ENCODE measurements at regions not wholly inside any gene's neighbourhood (a gene's known extent, or its start where the extent isn't known, plus 50 kb on each side); places are given as distances from the start of the nearest gene placed in this dataset.
A peak's percentile ranks its signal among the peaks of the same experiment; 100 is the strongest.

DNA sequence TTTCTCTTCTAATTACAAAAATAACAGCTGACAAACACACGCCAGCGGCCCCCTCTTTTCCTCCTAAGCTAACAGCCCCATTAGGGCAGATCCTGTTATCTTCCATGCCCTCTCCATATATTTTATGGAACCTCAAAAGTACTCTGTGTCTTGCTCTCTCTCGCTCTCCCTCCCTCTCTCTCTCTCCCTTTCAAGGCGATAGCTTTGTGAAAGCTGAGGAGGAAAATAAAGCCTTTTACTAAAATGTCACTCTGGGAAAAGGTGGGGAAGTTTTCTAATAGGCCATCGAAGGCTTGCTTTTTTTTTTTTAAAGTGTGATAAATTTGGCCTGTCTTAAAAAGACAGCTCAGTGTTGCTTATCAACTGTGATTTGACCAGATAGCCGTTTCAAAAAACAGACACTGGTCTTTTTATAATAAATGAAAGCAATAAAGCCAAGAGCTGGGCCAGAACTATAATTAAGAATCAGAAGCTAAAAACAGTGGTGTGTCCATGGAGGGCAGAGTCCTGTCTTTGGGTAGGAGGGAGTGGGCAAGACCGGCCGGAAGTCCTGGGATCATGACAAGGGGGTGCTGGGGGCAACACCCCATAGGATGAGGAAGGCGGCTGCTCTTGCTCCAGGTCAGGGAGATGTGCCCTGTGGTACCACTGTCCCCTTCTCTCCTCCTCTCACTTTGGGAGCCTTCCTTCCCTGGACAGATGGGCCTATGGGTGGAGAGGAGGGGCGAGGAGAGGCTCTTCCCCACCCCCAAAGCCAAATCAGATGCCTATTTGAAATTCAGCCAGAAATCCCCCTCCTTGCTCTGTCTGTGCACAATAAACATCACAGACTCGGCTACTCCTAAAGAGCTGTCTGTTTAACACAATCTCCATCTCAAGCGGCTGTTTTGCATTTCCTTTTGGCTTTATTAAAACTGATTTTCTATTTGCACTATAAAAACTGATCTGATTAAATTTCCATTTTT lies 267.2 kb downstream of the BUD13 start:
- no peak for DNase-seq (ENCODE audit: low spot score)

DNA sequence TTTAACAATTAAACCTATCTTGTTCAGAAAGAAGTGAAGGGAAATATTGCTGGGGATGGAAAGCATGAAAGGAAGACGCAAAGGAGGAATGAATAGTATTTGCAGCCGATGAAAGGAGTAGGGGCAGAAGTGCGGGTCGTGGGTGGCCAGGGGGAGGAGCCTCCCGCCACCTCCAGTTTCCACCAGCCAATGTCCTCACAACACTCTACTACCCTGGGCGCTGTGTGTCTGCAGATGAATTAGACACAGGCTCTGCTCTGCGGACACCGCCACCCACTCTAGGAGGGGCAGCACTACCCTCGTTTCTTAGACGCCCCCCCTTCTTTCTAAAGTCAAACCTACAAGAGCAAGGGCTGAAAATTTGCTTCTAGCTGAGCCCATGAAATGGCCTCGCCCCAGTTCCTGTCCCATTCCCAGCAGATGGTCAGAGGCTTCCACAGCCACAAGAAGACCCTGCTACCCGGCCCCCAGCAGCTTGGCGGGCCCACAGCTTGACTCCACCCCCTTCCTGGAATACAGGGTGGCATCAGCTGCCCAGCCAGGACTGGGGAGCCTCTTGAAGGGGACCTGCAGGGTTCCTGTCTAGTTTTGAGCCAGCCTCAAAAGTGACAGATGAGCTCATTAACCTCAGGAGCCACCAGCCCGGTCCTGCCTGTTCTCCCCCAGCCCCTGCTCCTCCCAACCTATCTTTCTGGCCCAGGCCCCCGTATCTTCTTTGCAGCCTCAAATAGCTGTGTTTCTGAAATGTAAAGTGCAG lies 268.1 kb downstream of the BUD13 start:
- DNase-seq (ENCODE audit: low spot score): no peak

DNA sequence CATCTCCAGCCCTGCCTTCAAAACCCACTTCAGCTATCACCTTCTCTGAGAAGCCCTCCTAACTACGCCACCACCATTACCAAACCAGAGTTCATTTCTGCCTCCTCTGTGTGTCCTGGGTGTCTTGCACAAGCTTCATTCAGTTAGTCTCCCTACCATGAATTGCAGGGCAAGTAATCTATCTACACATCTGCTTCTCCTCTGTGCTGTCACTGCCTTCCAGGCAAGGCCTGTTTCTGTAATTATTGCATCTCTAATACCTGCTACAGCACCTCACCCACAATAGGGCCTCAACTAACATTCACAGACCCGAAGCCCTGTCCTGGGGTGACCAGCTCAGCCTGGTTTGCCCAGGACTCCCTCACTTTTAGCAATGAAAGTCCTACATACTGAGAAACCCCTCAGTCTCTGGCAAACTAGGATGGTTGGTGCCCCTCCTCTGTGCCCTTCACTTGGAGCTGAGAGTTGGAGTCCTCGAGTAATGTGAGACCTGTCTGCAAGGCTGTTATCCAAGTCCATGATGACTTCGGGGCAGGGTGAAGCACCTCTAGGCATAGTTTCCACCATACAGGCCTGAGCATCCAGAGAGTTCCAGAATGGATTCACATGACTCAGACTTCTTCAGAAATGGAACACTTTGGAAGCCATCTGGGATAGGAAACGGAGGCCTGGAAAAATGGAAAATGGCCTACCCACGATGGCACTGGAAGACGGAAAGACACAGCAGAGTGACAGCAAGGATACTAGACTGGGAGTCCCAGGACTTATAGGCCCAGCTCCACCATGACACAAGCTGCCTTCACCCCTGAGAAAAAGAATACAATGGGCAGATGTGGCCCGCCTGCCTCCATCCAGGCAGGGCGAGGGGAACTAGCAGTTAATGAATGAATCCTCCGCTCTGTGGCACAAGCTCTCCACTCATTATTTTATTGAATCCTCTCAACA lies 269.3 kb downstream of the BUD13 start:
- no peak for DNase-seq (ENCODE audit: low spot score)

DNA sequence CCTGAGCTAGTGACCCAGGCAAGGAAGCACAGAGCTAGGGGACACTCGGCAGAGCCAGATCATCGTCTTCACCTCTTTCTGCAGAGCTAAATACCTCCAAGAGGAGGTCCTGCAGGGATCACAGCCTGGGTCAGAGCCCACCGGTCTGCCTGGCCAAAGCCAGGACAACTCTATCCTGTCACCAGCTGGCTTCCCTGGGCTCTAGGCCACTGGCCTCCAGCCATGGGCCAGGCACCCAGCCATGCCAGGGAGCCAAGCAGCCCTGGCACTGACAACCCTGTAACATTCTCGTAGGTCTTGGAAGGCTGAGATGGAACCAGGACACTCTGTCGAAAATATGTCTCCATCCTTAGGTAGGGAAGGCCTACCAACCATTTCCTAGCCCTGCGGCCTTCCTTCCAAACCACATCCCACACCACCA lies 270.1 kb downstream of the BUD13 start:
- no peak for DNase-seq (ENCODE audit: low spot score)

DNA sequence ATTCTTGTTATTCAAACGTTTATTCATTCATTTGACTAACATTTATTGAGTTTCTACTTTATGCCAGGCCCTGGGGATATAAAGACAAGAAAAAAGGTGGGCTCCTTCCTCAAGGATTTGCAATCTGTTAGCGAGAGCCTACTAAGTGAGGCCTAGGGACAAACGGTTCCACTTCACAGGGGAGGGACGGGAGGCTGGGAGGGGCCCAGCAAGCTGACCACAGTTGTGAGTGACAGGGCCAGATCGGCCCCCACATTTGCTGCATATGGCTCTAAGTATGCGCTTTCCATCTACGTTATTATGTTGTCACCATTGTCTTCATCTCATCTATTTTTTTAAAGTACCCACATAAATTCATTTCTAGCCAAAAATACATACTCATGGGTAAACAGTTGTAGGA lies 271.1 kb downstream of the BUD13 start:
- DNase-seq (ENCODE audit: low spot score): no peak

DNA sequence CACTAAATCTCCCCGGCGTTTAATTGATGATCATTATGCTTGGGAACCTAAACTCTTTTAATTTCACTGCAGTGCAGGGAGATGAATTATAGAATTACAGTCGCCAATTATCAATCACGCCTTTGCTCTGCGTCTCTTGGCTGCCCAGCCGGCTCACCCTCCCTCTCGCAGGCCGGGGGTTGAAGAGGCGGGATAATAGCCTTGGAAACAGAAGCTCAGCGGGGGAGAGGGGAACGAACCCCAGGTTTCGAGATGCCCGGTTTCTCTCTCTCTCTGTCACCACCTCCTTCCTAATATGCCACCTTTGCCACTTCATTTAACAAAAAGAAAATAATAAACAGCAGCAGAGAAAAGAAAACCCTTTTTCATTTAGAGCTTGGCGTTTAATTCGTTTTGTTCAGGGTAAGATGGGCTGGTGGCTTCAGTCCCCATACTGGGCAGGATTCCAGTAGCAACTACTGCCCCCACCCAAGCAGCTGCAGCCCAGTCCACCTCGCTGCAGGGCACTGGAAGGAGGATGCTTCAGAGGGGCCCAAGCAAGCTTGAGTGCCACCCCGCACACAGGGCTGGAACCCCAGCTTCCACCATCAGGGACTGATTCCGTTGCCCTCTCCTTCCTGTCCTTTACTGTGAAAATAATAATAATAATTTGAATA lies 271.7 kb downstream of the BUD13 start:
- no peak for DNase-seq (ENCODE audit: low spot score)

DNA sequence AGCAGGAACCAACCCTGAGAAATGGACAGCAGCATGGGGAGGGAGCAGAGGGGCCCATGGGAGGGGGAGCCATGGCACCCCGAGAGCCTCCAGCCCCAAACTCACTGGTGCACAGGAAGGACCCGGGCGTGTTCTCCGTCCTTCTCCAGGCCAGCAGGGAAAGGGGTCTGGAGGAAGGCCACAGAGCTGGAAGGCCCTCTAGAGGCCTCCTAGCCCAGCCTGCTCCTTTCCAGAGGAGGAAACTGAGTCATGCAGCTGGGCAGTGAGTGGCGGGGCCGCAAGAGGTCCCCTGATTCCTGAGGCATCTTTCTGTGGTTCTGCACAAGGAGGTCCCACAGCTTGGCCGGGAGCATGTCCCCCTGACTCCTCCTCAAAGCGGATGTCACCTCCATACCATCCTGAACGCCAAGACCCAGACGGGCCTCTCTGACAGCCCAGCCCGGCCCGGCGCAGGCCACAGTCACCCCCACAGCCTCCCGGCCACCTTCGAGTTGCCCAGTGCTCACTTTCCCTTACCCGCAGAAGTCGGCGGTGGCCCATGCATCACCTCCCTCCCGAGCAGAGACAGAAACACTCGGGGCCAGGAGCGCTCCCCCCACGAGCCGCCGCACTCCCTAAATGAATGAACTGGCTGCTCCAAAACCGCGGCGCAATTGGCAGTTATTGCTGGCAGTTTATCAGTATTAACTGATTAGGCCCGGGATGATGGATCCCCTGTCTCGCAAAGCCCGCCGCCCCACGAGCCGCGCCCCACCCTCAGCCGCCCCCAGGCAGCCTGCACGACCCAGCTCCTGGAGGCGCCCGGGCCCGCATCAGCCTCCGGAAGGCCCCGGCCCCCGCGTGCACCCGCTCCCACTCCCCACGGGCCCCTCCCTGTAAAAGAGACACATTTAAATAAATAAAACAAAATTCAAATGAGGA lies 272.5 kb downstream of the BUD13 start:
- no peak for DNase-seq (ENCODE audit: low spot score)

DNA sequence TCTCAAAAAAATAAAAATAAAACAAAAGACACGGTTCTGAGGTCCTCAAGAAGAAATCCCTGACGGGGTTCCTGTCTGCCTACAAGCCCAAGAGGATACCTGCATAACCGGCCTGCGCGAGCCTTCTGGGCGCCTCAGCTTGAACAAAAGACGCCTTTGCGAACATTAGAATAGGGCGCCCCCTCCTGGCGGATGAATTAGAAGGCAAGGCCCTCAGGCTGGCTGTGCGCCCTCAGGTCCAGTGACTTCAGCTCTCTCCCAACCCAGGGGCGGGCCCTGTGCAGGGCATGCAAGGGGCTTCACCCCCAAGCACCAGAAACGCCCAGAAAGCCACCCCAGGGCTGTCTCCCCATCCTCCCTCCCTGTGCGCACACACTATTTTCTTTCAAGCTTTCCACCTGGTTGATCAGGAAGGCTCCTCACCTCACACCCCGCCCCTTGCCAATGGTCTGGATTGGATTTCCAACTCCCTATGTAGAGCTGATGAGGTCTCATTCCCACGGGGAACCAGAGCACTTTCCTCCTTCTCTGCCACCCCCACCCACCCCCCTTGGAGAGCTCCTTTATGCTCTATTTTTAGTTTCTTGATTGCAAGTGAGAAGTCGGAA lies 273.3 kb downstream of the BUD13 start:
- peak; percentile 21 for DNase-seq (ENCODE audit: low spot score)

DNA sequence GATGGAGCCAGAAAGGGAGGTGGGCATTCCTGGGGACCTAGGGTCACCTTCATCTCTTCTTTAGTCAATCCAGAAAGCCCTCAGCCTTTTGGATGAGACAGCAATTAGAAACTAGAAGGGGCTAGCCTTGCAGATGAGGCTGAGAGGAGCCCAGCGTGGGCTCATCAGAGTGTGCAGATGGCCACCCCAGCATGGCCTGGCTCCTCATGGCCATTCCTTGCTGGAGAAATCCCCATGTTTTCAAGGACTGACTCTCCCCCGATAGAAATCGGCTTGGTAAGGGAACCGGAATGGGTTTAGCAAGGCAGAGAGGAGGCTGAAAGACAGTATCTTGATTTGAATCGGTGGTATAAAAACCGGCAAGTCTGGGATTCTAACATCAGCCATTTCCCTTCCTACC lies 274.6 kb downstream of the BUD13 start:
- DNase-seq (ENCODE audit: low spot score): no peak

DNA sequence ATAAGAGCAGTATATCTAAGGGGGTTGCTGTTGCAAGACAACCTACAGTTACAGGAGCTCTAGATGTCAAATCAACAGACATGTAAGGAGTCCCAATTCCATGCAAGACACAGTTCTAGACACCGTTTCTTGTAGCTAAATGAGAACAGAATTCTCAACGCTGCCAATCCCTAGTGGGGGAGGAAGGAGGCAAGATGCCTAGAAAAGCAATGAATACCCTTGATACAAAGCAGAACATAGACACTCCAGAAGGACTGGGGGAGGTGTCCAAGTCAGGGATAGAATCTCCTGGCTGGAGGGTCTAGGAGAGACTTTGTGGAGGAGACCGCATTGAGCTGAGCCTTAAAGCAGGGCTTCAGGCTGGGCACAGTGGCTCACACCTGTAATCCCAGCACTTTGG lies 280.2 kb downstream of the BUD13 start:
- DNase-seq (ENCODE audit: low spot score): no peak

DNA sequence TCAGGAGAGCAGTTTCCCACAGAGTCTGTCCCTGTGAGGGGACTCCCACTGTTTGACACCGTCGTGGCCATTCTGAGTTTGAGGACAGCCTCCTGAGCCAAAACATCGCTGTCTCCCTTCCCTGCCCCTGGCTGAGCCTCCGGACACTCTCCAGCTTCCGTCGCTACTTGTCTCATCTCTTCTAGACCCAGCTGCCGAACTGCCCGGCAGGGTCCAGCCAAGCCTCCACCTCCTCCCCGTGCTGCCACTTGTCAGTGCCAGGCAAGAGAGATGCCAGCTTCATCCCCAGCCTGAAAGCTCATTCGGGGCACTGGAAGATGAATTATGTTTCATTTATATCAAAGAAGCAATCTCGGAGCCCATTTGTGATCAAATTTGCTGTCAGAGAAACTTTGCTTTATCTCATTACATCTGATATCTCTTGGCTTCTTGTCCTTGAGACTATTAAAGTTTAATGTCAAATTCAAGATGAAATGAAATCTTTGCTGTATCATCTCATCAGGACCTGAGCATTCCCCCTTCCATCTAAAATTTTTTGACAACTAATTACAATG lies 283.9 kb downstream of the BUD13 start:
- DNase-seq (ENCODE audit: low spot score): no peak

DNA sequence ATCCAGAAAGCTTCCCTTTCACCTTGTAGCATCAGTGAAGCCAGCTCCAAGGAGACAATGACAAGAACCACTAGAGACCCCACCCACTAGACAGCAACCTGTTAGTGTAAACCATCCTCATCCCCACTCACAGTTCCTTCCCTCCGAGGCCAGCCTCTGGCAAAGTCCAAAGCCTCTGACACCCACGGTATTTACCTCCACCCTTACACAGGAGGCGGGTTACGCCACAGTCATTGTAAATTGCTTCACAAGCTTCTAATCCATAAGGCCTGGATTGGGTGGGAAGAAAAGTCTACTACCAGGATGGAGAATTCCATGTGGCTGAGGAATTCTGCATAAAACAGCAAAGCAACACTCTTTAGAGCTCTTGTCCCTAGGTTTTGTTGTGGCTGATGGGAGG lies 287.4 kb downstream of the BUD13 start:
- no peak for DNase-seq (ENCODE audit: low spot score)

DNA sequence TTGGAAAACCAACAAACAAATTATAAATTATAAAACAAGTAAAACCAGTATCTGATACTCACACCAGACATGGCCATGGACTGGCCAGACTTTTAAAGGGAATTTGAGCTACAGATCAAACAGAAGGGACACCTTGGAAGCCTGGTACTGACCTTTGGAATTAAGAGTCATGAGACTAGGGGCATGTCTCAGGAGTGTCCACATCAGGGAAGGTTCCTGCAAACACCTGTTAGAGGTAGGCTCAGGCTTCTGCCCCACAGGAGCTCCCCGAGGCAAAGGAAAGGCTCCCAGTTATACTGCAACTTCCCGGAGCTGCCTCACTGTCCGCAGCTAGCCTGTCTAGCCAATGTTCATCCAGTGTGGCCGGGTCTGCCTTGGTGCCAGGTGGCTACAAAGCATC lies 290.1 kb downstream of the BUD13 start:
- DNase-seq (ENCODE audit: low spot score): no peak

DNA sequence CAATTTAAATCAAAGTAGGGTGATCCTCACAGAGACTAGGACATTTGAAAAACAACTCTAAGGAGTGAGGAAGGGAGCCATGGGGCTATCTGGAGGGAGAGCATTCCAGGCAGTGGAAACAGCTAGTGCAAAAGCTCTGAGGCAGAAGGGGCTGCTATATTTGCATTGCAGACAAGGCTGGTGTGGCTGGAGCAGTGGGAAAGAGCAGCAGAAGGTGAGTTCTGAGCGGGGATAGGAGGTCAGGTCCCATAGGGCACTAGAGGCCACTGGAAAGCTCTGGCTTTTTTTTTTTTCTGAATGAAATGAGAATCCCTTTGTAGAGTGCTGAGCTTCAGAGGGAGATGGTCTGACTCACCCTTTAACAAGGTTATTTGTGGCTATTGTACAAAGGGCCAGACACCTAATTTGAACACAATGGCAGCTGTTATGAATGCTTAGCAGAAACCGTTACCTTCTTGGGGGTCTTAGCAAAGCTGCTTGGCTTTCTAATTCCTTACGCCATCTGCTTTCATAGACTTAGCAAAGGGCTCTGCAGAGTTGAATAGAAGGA lies 291.6 kb downstream of the BUD13 start:
- DNase-seq (ENCODE audit: low spot score): no peak

DNA sequence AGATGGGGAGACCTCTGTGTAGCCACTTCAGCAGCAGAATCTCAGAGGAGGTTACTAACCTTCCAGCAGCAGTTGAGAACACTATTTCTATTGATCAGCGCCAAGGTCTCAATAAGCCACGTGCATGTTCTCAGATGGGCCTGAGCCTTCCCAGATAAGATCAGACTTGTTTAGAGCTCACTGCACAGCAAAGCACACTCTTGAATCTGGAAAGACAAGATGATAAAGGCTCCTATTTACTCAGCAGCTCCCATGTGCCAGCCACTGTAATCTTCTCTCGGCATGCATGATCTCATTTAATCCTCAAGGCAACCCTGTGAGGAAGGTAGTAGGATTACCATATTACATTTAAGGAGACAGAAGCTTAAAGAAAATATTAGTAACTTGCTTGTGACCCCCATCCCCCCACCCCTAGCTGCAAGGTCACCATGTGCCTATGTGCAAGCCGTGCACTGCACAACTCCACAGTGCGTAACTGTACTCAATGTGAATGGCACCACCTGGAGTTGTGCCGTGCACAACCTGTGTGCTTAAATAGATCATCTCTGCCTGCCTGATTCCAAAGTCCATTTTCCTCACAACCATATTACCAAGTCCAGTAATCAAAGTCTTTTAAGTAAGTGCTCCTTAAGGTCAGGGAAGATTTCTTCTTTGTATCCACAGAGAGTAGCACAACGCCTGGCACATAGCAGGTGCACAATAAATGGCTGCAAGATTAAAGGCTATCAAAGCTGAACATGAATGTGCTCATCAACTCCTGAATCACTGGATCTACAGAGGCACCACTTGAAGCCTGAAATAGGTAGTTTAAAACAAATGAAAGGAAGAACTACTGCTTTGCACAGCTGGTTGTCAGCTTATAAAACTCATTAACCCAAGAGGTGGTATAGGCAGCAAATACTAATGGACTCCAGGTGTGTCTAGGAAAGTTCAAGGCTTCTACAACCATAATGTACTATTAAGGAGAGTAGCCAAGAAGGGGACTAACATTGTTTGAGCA lies 293.8 kb downstream of the BUD13 start:
- DNase-seq (ENCODE audit: low spot score): no peak

DNA sequence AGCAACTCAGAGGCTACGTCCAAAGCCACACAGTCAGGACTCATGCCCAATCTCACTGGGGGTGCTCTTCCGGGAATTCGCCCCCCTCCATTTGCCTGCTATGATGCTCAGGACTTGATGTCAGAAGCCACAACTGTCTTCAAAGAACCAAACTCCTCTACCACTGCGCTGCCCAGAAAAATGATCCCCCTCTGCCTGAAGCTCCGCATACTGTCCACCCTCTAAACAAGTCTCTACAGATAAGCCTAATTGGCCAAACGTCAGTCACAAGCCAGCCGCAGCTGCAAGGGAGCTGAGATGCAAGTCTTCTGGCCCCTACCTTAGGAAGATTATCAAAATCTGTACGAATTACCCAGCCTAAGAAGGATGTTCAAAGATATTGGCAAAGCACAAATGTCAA lies 294.6 kb downstream of the BUD13 start:
- no peak for DNase-seq (ENCODE audit: low spot score)

DNA sequence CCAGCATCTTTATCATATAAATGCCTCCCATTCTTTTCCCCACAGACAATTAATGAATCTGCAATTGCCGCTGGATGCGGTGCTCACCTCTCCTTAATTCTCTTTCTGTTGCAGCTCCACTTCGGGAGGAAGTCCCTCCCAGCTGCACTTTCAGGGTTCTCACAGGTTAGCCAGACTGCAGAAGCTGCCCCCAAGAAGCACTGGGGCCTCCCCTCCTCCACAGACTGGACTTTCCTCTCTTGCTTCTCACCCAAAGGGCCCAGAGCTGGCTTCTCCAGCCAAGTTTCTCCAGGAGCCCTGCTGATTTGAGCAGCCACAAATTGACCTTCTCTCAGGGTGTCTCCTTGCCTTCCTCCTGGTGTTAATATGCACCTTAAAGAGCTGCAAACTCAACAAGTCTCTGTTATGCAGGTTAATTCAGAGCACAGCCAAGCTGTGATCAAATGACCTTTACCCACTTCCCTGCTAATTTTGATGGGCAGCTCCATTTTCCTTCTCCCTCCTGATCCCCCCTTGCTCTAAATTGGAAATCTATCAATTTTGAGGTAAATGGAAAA lies 298.9 kb downstream of the BUD13 start:
- DNase-seq (ENCODE audit: low spot score): no peak
